ENCODE measurements at regions not wholly inside any gene's neighbourhood (a gene's known extent, or its start where the extent isn't known, plus 50 kb on each side); places are given as distances from the start of the nearest gene placed in this dataset.

DNA sequence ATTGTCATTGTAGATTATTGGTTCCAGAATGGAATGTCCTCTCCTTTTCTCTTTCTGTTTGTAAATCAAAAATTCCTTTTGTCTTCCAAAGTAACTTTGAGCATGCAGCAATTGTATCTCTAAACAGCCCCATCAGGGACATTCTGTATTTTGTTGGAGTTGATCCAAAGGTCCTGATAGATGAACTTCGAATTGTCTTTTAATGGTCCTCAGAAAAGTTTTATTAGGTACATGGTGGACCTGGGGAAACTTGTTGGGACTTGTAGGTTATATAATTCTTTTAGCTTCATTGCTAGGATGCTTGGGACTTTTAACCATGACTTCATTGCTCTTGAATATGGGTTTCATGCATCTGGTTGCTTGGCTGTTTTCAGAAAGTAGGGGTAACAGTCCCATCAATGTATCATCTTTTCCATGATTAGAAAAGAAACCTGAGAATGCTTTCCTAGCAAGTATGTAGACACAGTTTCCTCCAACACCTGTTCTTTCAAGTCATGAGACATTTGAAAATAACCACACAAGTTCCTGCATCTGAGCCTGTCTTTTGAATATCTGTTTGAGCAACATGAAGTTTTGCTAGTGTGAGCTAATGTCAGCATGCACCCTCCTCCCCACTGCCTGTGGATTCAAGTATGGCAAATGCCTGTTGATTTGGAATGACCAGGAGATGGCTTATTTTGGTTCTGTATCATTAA, 413.1 kb downstream of the KCNRG start:
- H3K4me3 ChIP-seq: no peak overlapping the region
- no peak overlapping the region for H3K27ac ChIP-seq
- intact Hi-C loops (cut with DNase I; ENCODE audit: low total_unique reads): no loop called here
- TF ChIP-seq, protein P1, sequence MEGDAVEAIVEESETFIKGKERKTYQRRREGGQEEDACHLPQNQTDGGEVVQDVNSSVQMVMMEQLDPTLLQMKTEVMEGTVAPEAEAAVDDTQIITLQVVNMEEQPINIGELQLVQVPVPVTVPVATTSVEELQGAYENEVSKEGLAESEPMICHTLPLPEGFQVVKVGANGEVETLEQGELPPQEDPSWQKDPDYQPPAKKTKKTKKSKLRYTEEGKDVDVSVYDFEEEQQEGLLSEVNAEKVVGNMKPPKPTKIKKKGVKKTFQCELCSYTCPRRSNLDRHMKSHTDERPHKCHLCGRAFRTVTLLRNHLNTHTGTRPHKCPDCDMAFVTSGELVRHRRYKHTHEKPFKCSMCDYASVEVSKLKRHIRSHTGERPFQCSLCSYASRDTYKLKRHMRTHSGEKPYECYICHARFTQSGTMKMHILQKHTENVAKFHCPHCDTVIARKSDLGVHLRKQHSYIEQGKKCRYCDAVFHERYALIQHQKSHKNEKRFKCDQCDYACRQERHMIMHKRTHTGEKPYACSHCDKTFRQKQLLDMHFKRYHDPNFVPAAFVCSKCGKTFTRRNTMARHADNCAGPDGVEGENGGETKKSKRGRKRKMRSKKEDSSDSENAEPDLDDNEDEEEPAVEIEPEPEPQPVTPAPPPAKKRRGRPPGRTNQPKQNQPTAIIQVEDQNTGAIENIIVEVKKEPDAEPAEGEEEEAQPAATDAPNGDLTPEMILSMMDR (IDR thresholded peaks at IDR 0.05 in 8 of 11, conservative IDR thresholded peaks at IDR 0.05 in 3 of 11): no peak
- TF ChIP-seq POLR2A (IDR thresholded peaks at IDR 0.05) (no peak), POLR2AphosphoS5 (IDR thresholded peaks at IDR 0.05) (no peak)
- H3K4me1 ChIP-seq: peaks cover 0 to 12% (median 0%) of the 10 kb centered on the region in 6 donors
- WGBS, 5 donors: 83 to 95% (median 88%) methylated on average over 1 of the region's 1 CpG
- no peaks in the 10 kb centered on the region for H3K36me3 ChIP-seq
- no peak for DNase-seq
- no peaks in the 10 kb centered on the region for H3K9me3 ChIP-seq
- H3K27me3 ChIP-seq (replicated peaks in 1 of 7): no peaks in the 10 kb centered on the region

DNA sequence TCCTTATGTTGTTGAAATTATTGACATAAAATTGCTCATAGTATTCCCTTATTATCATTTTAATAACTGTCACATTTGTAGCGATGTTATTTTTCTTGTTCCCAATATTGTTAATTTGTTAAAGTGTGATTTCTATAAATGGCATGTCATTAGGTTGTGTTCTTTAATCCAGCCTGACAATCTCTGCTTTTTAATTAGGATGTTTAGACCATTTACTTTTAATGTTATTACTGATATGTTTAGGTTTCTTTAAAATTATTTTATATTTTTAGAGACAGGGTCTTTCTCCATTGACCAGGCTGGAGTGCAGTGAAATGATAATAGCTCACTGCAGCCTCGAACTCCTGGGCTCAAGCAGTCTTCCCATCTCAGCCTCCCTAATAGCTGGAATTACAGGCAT, 408.5 kb downstream of the DLEU7 start:
- Histone ChIP-seq H3K4me3 (no peak overlapping the region), H3K4me1 (no peaks in the 10 kb centered on the region), H3K9me3 (no peaks in the 10 kb centered on the region), H3K27ac (no peak overlapping the region), H3K36me3 (no peaks in the 10 kb centered on the region), H3K27me3 (replicated peaks in 1 of 7) (no peaks in the 10 kb centered on the region)
- no peak for TF ChIP-seq POLR2AphosphoS5 (IDR thresholded peaks at IDR 0.05)
- TF ChIP-seq, protein P1 (IDR thresholded peaks at IDR 0.05 in 8 of 11, conservative IDR thresholded peaks at IDR 0.05 in 3 of 11): no peak
- no peak for TF ChIP-seq POLR2A (IDR thresholded peaks at IDR 0.05)
- WGBS, 5 donors: 89 to 96% (median 92%) methylated on average over 2 of the region's 2 CpGs
- DNase-seq: no peak
- intact Hi-C loops (cut with DNase I; ENCODE audit: low total_unique reads): no loop called here

DNA sequence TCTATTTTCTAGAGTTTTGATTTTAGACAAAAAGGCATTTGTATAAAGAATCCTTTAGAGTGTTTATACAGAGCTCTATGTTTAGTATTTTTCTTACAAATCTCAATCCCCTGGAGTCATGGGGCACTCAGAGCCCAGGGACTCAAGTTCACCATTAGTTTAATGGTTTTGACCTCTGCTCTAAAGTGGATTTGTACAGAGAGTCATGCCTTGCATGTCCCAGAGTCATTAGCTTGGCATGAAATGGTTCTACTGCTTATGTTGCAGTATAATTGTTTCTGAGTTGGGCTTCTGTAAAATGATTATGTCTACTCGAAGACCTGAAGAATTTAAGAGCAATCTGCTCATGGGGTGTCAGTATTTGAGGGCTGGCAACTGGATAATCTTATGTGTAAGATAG, 406.2 kb downstream of the DLEU7 start:
- Histone ChIP-seq H3K4me3 (no peak overlapping the region), H3K36me3 (no peaks in the 10 kb centered on the region), H3K27me3 (replicated peaks in 1 of 7) (no peaks in the 10 kb centered on the region), H3K9me3 (no peaks in the 10 kb centered on the region), H3K4me1 (no peaks in the 10 kb centered on the region), H3K27ac (no peak overlapping the region)
- DNase-seq: no peak
- WGBS, 5 donors: 79 to 90% (median 86%) methylated on average over 1 of the region's 1 CpG
- intact Hi-C loops (cut with DNase I; ENCODE audit: low total_unique reads): no loop called here
- TF ChIP-seq POLR2A (IDR thresholded peaks at IDR 0.05): no peak
- TF ChIP-seq, protein P1 (IDR thresholded peaks at IDR 0.05 in 8 of 11, conservative IDR thresholded peaks at IDR 0.05 in 3 of 11): no peak

DNA sequence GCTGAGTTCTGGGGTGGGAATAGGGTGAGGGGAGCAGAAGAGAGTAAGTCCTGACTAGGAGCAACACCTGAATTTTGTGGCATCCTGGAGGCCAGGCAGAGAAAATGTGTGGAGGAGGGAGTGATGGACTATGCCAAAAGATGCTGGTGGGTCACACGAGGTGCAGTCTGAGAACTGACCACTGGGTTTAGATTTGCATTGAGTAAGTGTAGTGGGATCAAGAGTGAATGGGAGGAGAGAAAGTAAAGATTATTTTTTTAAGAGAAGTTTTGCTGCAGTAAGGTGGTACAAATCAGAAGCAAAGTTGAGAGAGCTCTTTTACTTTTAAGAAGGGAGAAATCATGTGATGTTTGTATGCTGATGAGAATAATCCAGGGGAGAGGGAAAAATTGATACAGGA, 405.1 kb downstream of the DLEU7 start:
- Histone ChIP-seq H3K27ac (no peak overlapping the region), H3K4me1 (peaks cover 0 to 6% (median 0%) of the 10 kb centered on the region in 6 donors)

More for the DNA sequence above, 405.1 kb downstream of the DLEU7 start:
- TF ChIP-seq POLR2AphosphoS5 (IDR thresholded peaks at IDR 0.05) (no peak), POLR2A (IDR thresholded peaks at IDR 0.05) (no peak)
- TF ChIP-seq, protein P1 (IDR thresholded peaks at IDR 0.05 in 8 of 11, conservative IDR thresholded peaks at IDR 0.05 in 3 of 11): no peak
- no peak for DNase-seq
- no peak overlapping the region for H3K4me3 ChIP-seq
- H3K36me3 ChIP-seq: no peaks in the 10 kb centered on the region
- H3K9me3 ChIP-seq: no peaks in the 10 kb centered on the region
- no peaks in the 10 kb centered on the region for H3K27me3 ChIP-seq (replicated peaks in 1 of 7)
- intact Hi-C loops (cut with DNase I; ENCODE audit: low total_unique reads): no loop called here
- WGBS, 5 donors: 74 to 96% (median 86%) methylated on average over 1 of the region's 1 CpG
